ENCODE measurements at regions not wholly inside any gene's neighbourhood (a gene's known extent, or its start where the extent isn't known, plus 50 kb on each side); places are given as distances from the start of the nearest gene placed in this dataset.

- Histone ChIP-seq H3K27me3 (no peaks in the 10 kb centered on the region), H3K36me3 (no peaks in the 10 kb centered on the region), H3K27ac (no peak overlapping the region), H3K4me1 (no peaks in the 10 kb centered on the region), H3K4me3 (no peak overlapping the region), H3K9me3 (peaks cover 0 to 6% (median 0%) of the 10 kb centered on the region in 3 donors)
- intact Hi-C loops (cut with DNase I; ENCODE audit: low total_unique reads): no loop called here
- DNase-seq: no peak
- no peak for TF ChIP-seq CTCF (IDR thresholded peaks at IDR 0.05)
Observed at GRCh38 chr6:133157995-133158394, 83.2 kb upstream of the EYA4 start.

- Histone ChIP-seq H3K9me3 (peaks cover 0 to 5% (median 0%) of the 10 kb centered on the region in 3 donors), H3K36me3 (no peaks in the 10 kb centered on the region), H3K4me1 (no peaks in the 10 kb centered on the region), H3K27ac (no peak overlapping the region), H3K27me3 (no peaks in the 10 kb centered on the region), H3K4me3 (no peak overlapping the region)
- TF ChIP-seq CTCF (IDR thresholded peaks at IDR 0.05): no peak
- intact Hi-C loops (cut with DNase I; ENCODE audit: low total_unique reads): no loop called here
- no peak for DNase-seq
Observed at GRCh38 chr6:133159255-133159795, 81.8 kb upstream of the EYA4 start.

- no peak overlapping the region for H3K4me3 ChIP-seq
- no peak overlapping the region for H3K27ac ChIP-seq
- H3K27me3 ChIP-seq: no peaks in the 10 kb centered on the region
- H3K9me3 ChIP-seq: no peaks in the 10 kb centered on the region
- TF ChIP-seq CTCF (IDR thresholded peaks at IDR 0.05): no peak
- DNase-seq: no peak
- H3K36me3 ChIP-seq: no peaks in the 10 kb centered on the region
- intact Hi-C loops (cut with DNase I; ENCODE audit: low total_unique reads): no loop called here
- H3K4me1 ChIP-seq: no peaks in the 10 kb centered on the region
Observed at GRCh38 chr6:133160536-133160935, 80.6 kb upstream of the EYA4 start.

GRCh38 chr6:133165235-133165634, 75.9 kb upstream of the EYA4 start:
- H3K36me3 ChIP-seq: no peaks in the 10 kb centered on the region
- no peak for DNase-seq
- H3K9me3 ChIP-seq: no peaks in the 10 kb centered on the region
- intact Hi-C loops (cut with DNase I; ENCODE audit: low total_unique reads): no loop called here
- no peak overlapping the region for H3K27ac ChIP-seq
- TF ChIP-seq CTCF (IDR thresholded peaks at IDR 0.05): no peak
- H3K27me3 ChIP-seq: no peaks in the 10 kb centered on the region
- H3K4me1 ChIP-seq: no peaks in the 10 kb centered on the region
- H3K4me3 ChIP-seq: no peak overlapping the region

- TF ChIP-seq CTCF (IDR thresholded peaks at IDR 0.05): no peak
- H3K36me3 ChIP-seq: no peaks in the 10 kb centered on the region
- no peaks in the 10 kb centered on the region for H3K4me1 ChIP-seq
- intact Hi-C loops (cut with DNase I; ENCODE audit: low total_unique reads): no loop called here
- H3K27me3 ChIP-seq: no peaks in the 10 kb centered on the region
- no peak for DNase-seq
- no peak overlapping the region for H3K4me3 ChIP-seq
- H3K9me3 ChIP-seq: no peaks in the 10 kb centered on the region
- no peak overlapping the region for H3K27ac ChIP-seq
Observed at GRCh38 chr6:133166766-133167165, 74.4 kb upstream of the EYA4 start.

- H3K36me3 ChIP-seq: no peaks in the 10 kb centered on the region
- H3K9me3 ChIP-seq: no peaks in the 10 kb centered on the region
- intact Hi-C loops (cut with DNase I; ENCODE audit: low total_unique reads): no loop called here
- H3K4me1 ChIP-seq: no peaks in the 10 kb centered on the region
- H3K27me3 ChIP-seq: no peaks in the 10 kb centered on the region
- H3K4me3 ChIP-seq: no peak overlapping the region
- DNase-seq: no peak
- TF ChIP-seq CTCF (IDR thresholded peaks at IDR 0.05): no peak
- no peak overlapping the region for H3K27ac ChIP-seq
Observed at GRCh38 chr6:133169901-133170300, 71.3 kb upstream of the EYA4 start.

All from tibial artery (tissue), 4 donors.